Transverse colon (tissue), 4 donors: ENCODE measurements at regions not wholly inside any gene's neighbourhood (a gene's known extent, or its start where the extent isn't known, plus 50 kb on each side); places are given as distances from the start of the nearest gene placed in this dataset.

Experiments
- DNase-seq: peaks from one replicate; pipeline ENCODE4 v3.0.0-alpha.2; 2019
- H3K27ac ChIP-seq, 4 donors: fragments of 200-600 bp; sonication (generic); 2 replicates each; pipeline ENCODE4 v1.5.1; 2016 to 2018; ENCODE audit warnings: inconsistent platforms in 4 of 4
- H3K27me3 ChIP-seq: fragments of 200-600 bp; sonication (generic); 2 replicates; pipeline ENCODE4 v1.5.1; 2017; ENCODE audit warnings: inconsistent platforms
- H3K36me3 ChIP-seq, 4 donors: fragments of 200-600 bp; sonication (generic); 2 replicates each; pipeline ENCODE4 v1.5.1; 2017 to 2019; ENCODE audit warnings: inconsistent platforms in 4 of 4
- H3K4me1 ChIP-seq, 4 donors: fragments of 200-600 bp; sonication (generic); 2 replicates each; pipeline ENCODE4 v1.5.1; 2017 to 2020; ENCODE audit warnings: inconsistent platforms in 4 of 4
- H3K4me3 ChIP-seq, 4 donors: fragments of 200-600 bp; sonication (generic); 1 replicate in 1 of 4; 2 replicates in 3 of 4; pipeline versions ENCODE4 v1.5.1 to v1.6.1; 2017 to 2019; ENCODE audit warnings: inconsistent platforms in 4 of 4
- H3K9me3 ChIP-seq, 2 donors: fragments of 200-600 bp; sonication (generic); 2 replicates each; pipeline ENCODE4 v1.5.1; 2017 to 2019; ENCODE audit warnings: inconsistent platforms in 2 of 2
- CTCF ChIP-seq, 5 experiments: fragments of 200-600 bp in 3 of 5; fragments of 450-650 bp in 2 of 5; sonication (generic) in 3 of 5; IDR thresholded peaks; 1 replicate in 2 of 5; 2 replicates in 3 of 5; pipeline ENCODE4 v1.5.1; 2016 to 2017; ENCODE audit warnings: antibody characterized with exemption in 5 of 5, inconsistent platforms in 3 of 5, mild to moderate bottlenecking in 2 of 5, moderate library complexity in 1 of 5
- EP300 ChIP-seq: sonication (generic); formaldehyde crosslinking; IDR thresholded peaks from one replicate; pipeline ENCODE4 v1.6.1; 2017; ENCODE audit warnings: antibody characterized with exemption, low read depth
- POLR2A ChIP-seq: fragments of 450-650 bp; IDR thresholded peaks from one replicate; pipeline ENCODE4 v1.6.1; 2016; ENCODE audit warnings: antibody characterized with exemption, mild to moderate bottlenecking, moderate library complexity
- POLR2AphosphoS5 ChIP-seq, 3 donors: sonication (generic); formaldehyde crosslinking; IDR thresholded peaks; one replicate each; pipeline ENCODE4 v1.6.1; 2016; ENCODE audit warnings: antibody characterized with exemption in 3 of 3
- WGBS, 2 donors: methylation state at CpG; one replicate each; pipeline ENCODE4 v1.1.5; 2018; ENCODE audit warnings: low coverage in 1 of 2; 5-methylcytosine and 5-hydroxymethylcytosine counted together
- in situ Hi-C, 4 donors: fragments of 200-750 bp; cut with MboI; loops; one replicate each; pipeline versions ENCODE4 v1.15.0 to v1.15.1; 2017; ENCODE audit warnings: low sequenced_read_pairs in 3 of 4, low pct_ligation_motif_present in 1 of 4, low pct_unique_long_range_greater_than_20kb in 1 of 4
- intact Hi-C: fragments of 100-400 bp; cut with DNase I; formaldehyde crosslinking; loops from one replicate; pipeline ENCODE4 v1.15.1; 2023; ENCODE audit warnings: low total_unique reads

- no peak for TF ChIP-seq EP300
- TF ChIP-seq CTCF (IDR thresholded peaks at IDR 0.05) = no peak
- TF ChIP-seq POLR2A = no peak
- TF ChIP-seq POLR2AphosphoS5 (IDR thresholded peaks at IDR 0.05) = no peak
- 65% methylated on average over 4 of the region's 4 CpGs; no CpG with 5 or more reads in 1 of the 2 donors for WGBS, 2 donors
These were observed 108.8 kb upstream of the UBE2E3 start for GRCh38 chr2:180871649-180872048.

GRCh38 chr2:180849851-180850250, 130.6 kb upstream of the UBE2E3 start:
- no peak overlapping the region for H3K4me3 ChIP-seq
- TF ChIP-seq POLR2AphosphoS5 (IDR thresholded peaks at IDR 0.05) (no peak), EP300 (no peak), CTCF (IDR thresholded peaks at IDR 0.05) (no peak), POLR2A (no peak)
- H3K27ac ChIP-seq = no peak overlapping the region
- intact Hi-C loops (no loop called here), in situ Hi-C loops (no loop called here)
- WGBS, 2 donors = 81 to 88% methylated on average over 2 of the region's 2 CpGs
- H3K4me1 ChIP-seq = no peaks in the 10 kb centered on the region
- DNase-seq = no peak
- no peaks in the 10 kb centered on the region for H3K9me3 ChIP-seq
- no peaks in the 10 kb centered on the region for H3K27me3 ChIP-seq
- no peaks in the 10 kb centered on the region for H3K36me3 ChIP-seq

More at GRCh38 chr2:180871649-180872048, 108.8 kb upstream of the UBE2E3 start:
- no peak for DNase-seq
- no peaks in the 10 kb centered on the region for H3K27me3 ChIP-seq
- no peaks in the 10 kb centered on the region for H3K36me3 ChIP-seq
- no peaks in the 10 kb centered on the region for H3K4me1 ChIP-seq
- no peaks in the 10 kb centered on the region for H3K9me3 ChIP-seq
- H3K4me3 ChIP-seq = no peak overlapping the region
- intact Hi-C loops = no loop called here
- H3K27ac ChIP-seq = no peak overlapping the region
- in situ Hi-C loops = no loop called here

- no peaks in the 10 kb centered on the region for H3K4me1 ChIP-seq
- H3K27me3 ChIP-seq = no peaks in the 10 kb centered on the region
- TF ChIP-seq POLR2A (no peak), POLR2AphosphoS5 (IDR thresholded peaks at IDR 0.05) (no peak), CTCF (IDR thresholded peaks at IDR 0.05) (no peak), EP300 (no peak)
- intact Hi-C loops = no loop called here
- in situ Hi-C loops = no loop called here
- H3K4me3 ChIP-seq = no peak overlapping the region
- no peaks in the 10 kb centered on the region for H3K36me3 ChIP-seq
- H3K9me3 ChIP-seq = no peaks in the 10 kb centered on the region
- no peak overlapping the region for H3K27ac ChIP-seq
- DNase-seq = no peak
These were observed 132.0 kb upstream of the UBE2E3 start for GRCh38 chr2:180848393-180848792.

GRCh38 chr2:180846756-180847472, 133.5 kb upstream of the UBE2E3 start:
- no peaks in the 10 kb centered on the region for H3K9me3 ChIP-seq
- H3K27me3 ChIP-seq = no peaks in the 10 kb centered on the region
- intact Hi-C loops (no loop called here), in situ Hi-C loops (no loop called here)
- no peaks in the 10 kb centered on the region for H3K4me1 ChIP-seq
- no peak for TF ChIP-seq POLR2A
- TF ChIP-seq CTCF (IDR thresholded peaks at IDR 0.05) = no peak
- no peak for TF ChIP-seq POLR2AphosphoS5 (IDR thresholded peaks at IDR 0.05)
- no peak for TF ChIP-seq EP300
- H3K36me3 ChIP-seq = no peaks in the 10 kb centered on the region
- 78 to 80% methylated on average over 3 of the region's 3 CpGs for WGBS, 2 donors
- DNase-seq = no peak
- H3K27ac ChIP-seq = no peak overlapping the region
- H3K4me3 ChIP-seq = no peak overlapping the region
